ENCODE measurements at regions not wholly inside any gene's neighbourhood (a gene's known extent, or its start where the extent isn't known, plus 50 kb on each side); places are given as distances from the start of the nearest gene placed in this dataset.

- peak; percentile 1 for DNase-seq (ENCODE audit: low read depth)
Observed at GRCh38 chr9:79013715-79014610, 557.8 kb upstream of the TLE4 start.

GRCh38 chr9:79014929-79015699, 556.7 kb upstream of the TLE4 start:
- peak; percentile 5 for DNase-seq (ENCODE audit: low read depth)

GRCh38 chr9:79015951-79016350, 555.8 kb upstream of the TLE4 start:
- DNase-seq (ENCODE audit: low read depth): no peak

- no peak for DNase-seq (ENCODE audit: low read depth)
Observed at GRCh38 chr9:79020276-79020675, 551.5 kb upstream of the TLE4 start.

GRCh38 chr9:79021084-79021483, 550.7 kb upstream of the TLE4 start:
- DNase-seq (ENCODE audit: low read depth): no peak

- peak; percentile 89 for DNase-seq (ENCODE audit: low read depth)
Observed at GRCh38 chr9:79023134-79023580, 548.6 kb upstream of the TLE4 start.

GRCh38 chr9:79026316-79026715, 545.4 kb upstream of the TLE4 start:
- no peak for DNase-seq (ENCODE audit: low read depth)

GRCh38 chr9:79028101-79028500, 543.7 kb upstream of the TLE4 start:
- DNase-seq (ENCODE audit: low read depth): peak; percentile 34

- DNase-seq (ENCODE audit: low read depth): no peak
Observed at GRCh38 chr9:79034583-79034982, 537.2 kb upstream of the TLE4 start.

- DNase-seq (ENCODE audit: low read depth): no peak
Observed at GRCh38 chr9:79037338-79037737, 534.4 kb upstream of the TLE4 start.

GRCh38 chr9:79040671-79041070, 531.1 kb upstream of the TLE4 start:
- no peak for DNase-seq (ENCODE audit: low read depth)

- no peak for DNase-seq (ENCODE audit: low read depth)
Observed at GRCh38 chr9:79041266-79041665, 530.5 kb upstream of the TLE4 start.

GRCh38 chr9:79043916-79044315, 527.8 kb upstream of the TLE4 start:
- DNase-seq (ENCODE audit: low read depth): no peak

- no peak for DNase-seq (ENCODE audit: low read depth)
Observed at GRCh38 chr9:79046401-79046800, 525.4 kb upstream of the TLE4 start.

GRCh38 chr9:79049371-79049770, 522.4 kb upstream of the TLE4 start:
- no peak for DNase-seq (ENCODE audit: low read depth)

GRCh38 chr9:79053598-79053997, 518.2 kb upstream of the TLE4 start:
- DNase-seq (ENCODE audit: low read depth): peak; percentile 7

- DNase-seq (ENCODE audit: low read depth): peak; percentile 65
Observed at GRCh38 chr9:79054500-79054899, 517.3 kb upstream of the TLE4 start.

GRCh38 chr9:79056041-79056440, 515.7 kb upstream of the TLE4 start:
- no peak for DNase-seq (ENCODE audit: low read depth)

GRCh38 chr9:79057576-79057975, 514.2 kb upstream of the TLE4 start:
- DNase-seq (ENCODE audit: low read depth): peak; percentile 15

GRCh38 chr9:79060766-79061165, 511.0 kb upstream of the TLE4 start:
- DNase-seq (ENCODE audit: low read depth): peak; percentile 5

- DNase-seq (ENCODE audit: low read depth): peak; percentile 15
Observed at GRCh38 chr9:79061752-79062616, 509.8 kb upstream of the TLE4 start.

GRCh38 chr9:79073201-79073600, 498.6 kb upstream of the TLE4 start:
- no peak for DNase-seq (ENCODE audit: low read depth)

Data from amniotic epithelial cell (primary cell).